Gastrocnemius medialis (tissue), 4 donors: ENCODE measurements at regions not wholly inside any gene's neighbourhood (a gene's known extent, or its start where the extent isn't known, plus 50 kb on each side); places are given as distances from the start of the nearest gene placed in this dataset.
A peak's percentile ranks its signal among the peaks of the same experiment; 100 is the strongest.
"Not testable (repeated sequence)": the region's sequence is repeated elsewhere in the genome, so short reads cannot be mapped to it uniquely, and the experiment has no call there.

Source experiments
- ATAC-seq, 2 donors: fragments of 150-250 bp; one replicate each; pipeline ENCODE4 v1.9.1; 2016
- DNase-seq, 2 donors: peaks; one replicate each; pipeline ENCODE4 v3.0.0-alpha.2; 2019
- H3K27ac ChIP-seq, 4 donors: fragments of 200-600 bp; sonication (generic); 1 replicate in 1 of 4; 2 replicates in 3 of 4; pipeline ENCODE4 v1.5.1; 2016 to 2018; ENCODE audit warnings: mild to moderate bottlenecking in 2 of 4, moderate library complexity in 1 of 4
- H3K27me3 ChIP-seq, 3 donors: fragments of 200-600 bp; sonication (generic) in 2 of 3; 1 replicate in 1 of 3; 2 replicates in 2 of 3; pipeline versions ENCODE4 v1.5.1 to v1.6.0; 2016 to 2019; ENCODE audit warnings: mild to moderate bottlenecking in 1 of 3, moderate library complexity in 1 of 3
- H3K36me3 ChIP-seq, 2 donors: fragments of 200-600 bp; sonication (generic) in 1 of 2; one replicate each; pipeline ENCODE4 v1.5.1; 2017 to 2018
- H3K4me1 ChIP-seq, 2 donors: fragments of 200-600 bp; sonication (generic) in 1 of 2; one replicate each; pipeline ENCODE4 v1.5.1; 2016 to 2017; ENCODE audit warnings: mild to moderate bottlenecking in 2 of 2
- H3K4me3 ChIP-seq, 4 donors: fragments of 200-600 bp; sonication (generic) in 3 of 4; 1 replicate in 1 of 4; 2 replicates in 3 of 4; pipeline ENCODE4 v1.5.1; 2016 to 2019; ENCODE audit warnings: mild to moderate bottlenecking in 2 of 4
- H3K9me3 ChIP-seq, 3 donors: fragments of 200-600 bp; sonication (generic) in 2 of 3; 1 replicate in 1 of 3; 2 replicates in 2 of 3; pipeline ENCODE4 v1.5.1; 2016 to 2019
- CTCF ChIP-seq, 5 experiments: fragments of 450-650 bp in 3 of 5; fragments of 200-600 bp in 2 of 5; sonication (generic) in 2 of 5; IDR thresholded peaks in 4 of 5; conservative IDR thresholded peaks in 1 of 5; 1 replicate in 4 of 5; 2 replicates in 1 of 5; pipeline ENCODE4 v1.5.1; 2016 to 2019; ENCODE audit warnings: antibody characterized with exemption in 5 of 5, mild to moderate bottlenecking in 3 of 5, moderate library complexity in 3 of 5
- POLR2A ChIP-seq, 2 donors: fragments of 450-650 bp; IDR thresholded peaks; one replicate each; pipeline ENCODE4 v1.6.1; 2017; ENCODE audit warnings: antibody characterized with exemption in 2 of 2, mild to moderate bottlenecking in 2 of 2, moderate library complexity in 2 of 2
- in situ Hi-C, 4 donors: fragments of 200-750 bp; cut with MboI; loops; one replicate each; pipeline versions ENCODE4 v1.15.0 to v1.8.0; 2017; ENCODE audit warnings: low sequenced_read_pairs in 4 of 4
- intact Hi-C: fragments of 100-400 bp; cut with DNase I; formaldehyde crosslinking; loops from one replicate; pipeline ENCODE4 v1.15.1; 2023; ENCODE audit warnings: low total_unique reads

DNA sequence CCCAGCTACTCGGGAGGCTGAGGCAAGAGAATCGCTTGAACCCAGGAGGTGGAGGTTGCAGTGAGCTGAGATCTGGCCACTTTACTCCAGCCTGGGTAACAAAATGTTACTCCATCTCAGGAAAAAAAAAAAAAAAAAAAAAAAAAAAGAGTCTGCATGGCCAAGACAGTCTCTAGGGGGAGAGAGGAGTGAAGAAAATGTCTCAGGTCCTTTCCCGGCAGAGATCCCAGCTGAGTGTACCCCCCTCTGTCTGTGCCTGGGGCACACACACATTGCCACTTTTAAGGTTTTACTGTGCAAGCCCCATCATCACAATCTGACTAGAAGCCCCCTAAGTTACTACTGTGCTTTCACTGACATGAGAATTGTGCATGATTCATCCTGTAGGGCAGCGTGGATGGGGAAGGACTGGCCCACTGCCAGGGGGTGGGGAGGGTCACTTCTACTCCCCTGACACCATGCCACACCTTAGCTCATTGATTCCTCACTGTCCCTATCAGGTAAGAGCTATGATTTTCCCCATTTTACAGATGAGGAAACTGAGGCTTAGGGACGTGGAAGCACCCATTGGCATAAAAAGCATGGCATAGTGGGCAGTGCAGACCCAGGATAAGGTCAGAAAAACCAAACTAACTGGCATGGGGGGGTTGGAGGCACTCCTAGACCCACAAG is 102.3 kb upstream of the LARP1 start:
- in situ Hi-C loops: loop anchor here in 2 of 4 donors (5.0 to 10.0 kb wide), 2 partner anchors 152 to 159 kb away; no protein-coding TSS in a partner anchor
- intact Hi-C loops: no loop called here

DNA sequence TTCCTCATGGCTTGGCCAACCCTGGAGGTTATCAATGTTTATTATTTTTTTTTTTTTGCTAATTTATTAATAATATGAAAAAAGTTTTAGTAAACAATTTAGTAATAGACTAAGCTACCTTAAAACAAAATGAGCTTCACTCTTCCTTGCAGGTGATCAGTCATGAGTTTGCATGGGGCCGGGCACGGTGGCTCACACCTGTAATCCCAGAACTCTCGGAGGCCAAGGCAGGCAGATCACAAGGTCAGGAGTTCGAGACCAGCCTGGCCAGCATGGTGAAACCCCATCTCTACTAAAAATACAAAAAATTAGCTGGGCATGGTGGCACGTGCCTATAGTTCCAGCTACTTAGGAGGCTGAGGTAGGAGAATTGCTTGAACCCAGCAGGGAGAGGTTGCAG is 103.4 kb upstream of the LARP1 start:
- ATAC-seq, H3K4me3 ChIP-seq, H3K27ac ChIP-seq, H3K27me3 ChIP-seq, H3K36me3 ChIP-seq, DNase-seq, H3K9me3 ChIP-seq: not testable (repeated sequence)
- intact Hi-C loops: loop anchor here (2.0 kb wide), 1 partner anchor 31 kb away; no protein-coding TSS in a partner anchor
- peaks cover 12 to 21% of the 10 kb centered on the region in 2 donors for H3K4me1 ChIP-seq
- in situ Hi-C loops: loop anchor here in 2 of 4 donors (5.0 to 10.0 kb wide), 2 partner anchors 153 to 161 kb away; no protein-coding TSS in a partner anchor

More for the DNA sequence above, 102.3 kb upstream of the LARP1 start:
- DNase-seq: no peak
- Histone ChIP-seq H3K9me3 (no peaks in the 10 kb centered on the region), H3K36me3 (no peaks in the 10 kb centered on the region), H3K4me3 (no peak overlapping the region), H3K27me3 (no peaks in the 10 kb centered on the region), H3K27ac (no peak overlapping the region), H3K4me1 (peaks cover 7 to 14% of the 10 kb centered on the region in 2 donors)
- TF ChIP-seq POLR2A (IDR thresholded peaks at IDR 0.05): no peak
- no peak for TF ChIP-seq CTCF (IDR thresholded peaks at IDR 0.05 in 4 of 5, conservative IDR thresholded peaks at IDR 0.05 in 1 of 5)
- ATAC-seq: no peak

GRCh38 chr5:154648706-154649105 is 106.5 kb upstream of the LARP1 start:
- intact Hi-C loops: loop anchor here (5.0 kb wide), 1 partner anchor 209 kb away; the partner anchor contains the start of gene CNOT8

GRCh38 chr5:154648229-154648628 is 106.9 kb upstream of the LARP1 start:
- H3K4me3 ChIP-seq: no peak overlapping the region
- in situ Hi-C loops: loop anchor here in 1 of 4 donors (5.0 kb wide), 1 partner anchor 164 kb away; no protein-coding TSS in a partner anchor
- H3K27ac ChIP-seq: no peak overlapping the region
- H3K36me3 ChIP-seq: no peaks in the 10 kb centered on the region
- TF ChIP-seq CTCF (IDR thresholded peaks at IDR 0.05 in 4 of 5, conservative IDR thresholded peaks at IDR 0.05 in 1 of 5): no peak
- TF ChIP-seq POLR2A (IDR thresholded peaks at IDR 0.05): no peak
- intact Hi-C loops: loop anchor here (5.0 kb wide), 1 partner anchor 209 kb away; the partner anchor contains the start of gene CNOT8
- H3K4me1 ChIP-seq: peaks cover 5 to 7% of the 10 kb centered on the region in 2 donors
- H3K9me3 ChIP-seq: no peaks in the 10 kb centered on the region
- ATAC-seq (no peak), DNase-seq (no peak)
- H3K27me3 ChIP-seq: no peaks in the 10 kb centered on the region

More at GRCh38 chr5:154648706-154649105, 106.5 kb upstream of the LARP1 start:
- H3K27me3 ChIP-seq: no peaks in the 10 kb centered on the region
- no peak overlapping the region for H3K27ac ChIP-seq
- peak; percentile 51 to 64 for ATAC-seq
- no peak for TF ChIP-seq POLR2A (IDR thresholded peaks at IDR 0.05)
- TF ChIP-seq CTCF (IDR thresholded peaks at IDR 0.05 in 4 of 5, conservative IDR thresholded peaks at IDR 0.05 in 1 of 5): no peak
- H3K4me3 ChIP-seq: no peak overlapping the region
- in situ Hi-C loops: loop anchor here in 1 of 4 donors (5.0 kb wide), 1 partner anchor 164 kb away; no protein-coding TSS in a partner anchor
- H3K36me3 ChIP-seq: no peaks in the 10 kb centered on the region
- peaks cover 5 to 7% of the 10 kb centered on the region in 2 donors for H3K4me1 ChIP-seq
- peak; percentile 6 to 22 for DNase-seq
- no peaks in the 10 kb centered on the region for H3K9me3 ChIP-seq

- peak overlapping the region in 3 of 4 donors; percentile 19 to 46 (median 45) for H3K4me3 ChIP-seq
- no peak for DNase-seq
- H3K4me1 ChIP-seq: peaks cover 5 to 7% of the 10 kb centered on the region in 2 donors
- in situ Hi-C loops: loop anchor here in 1 of 4 donors (5.0 kb wide), 1 partner anchor 165 kb away; no protein-coding TSS in a partner anchor
- H3K27ac ChIP-seq: no peak overlapping the region
- ATAC-seq: no peak
- no peaks in the 10 kb centered on the region for H3K9me3 ChIP-seq
- no peaks in the 10 kb centered on the region for H3K27me3 ChIP-seq
- H3K36me3 ChIP-seq: no peaks in the 10 kb centered on the region
- TF ChIP-seq POLR2A (IDR thresholded peaks at IDR 0.05) (no peak), CTCF (IDR thresholded peaks at IDR 0.05 in 4 of 5, conservative IDR thresholded peaks at IDR 0.05 in 1 of 5) (no peak)
- intact Hi-C loops: loop anchor here (5.0 kb wide), 1 partner anchor 210 kb away; the partner anchor contains the start of gene CNOT8
Observed at GRCh38 chr5:154647761-154648145, 107.4 kb upstream of the LARP1 start.
